Cardiac fibroblast (primary cell): ENCODE measurements at regions not wholly inside any gene's neighbourhood (a gene's known extent, or its start where the extent isn't known, plus 50 kb on each side); places are given as distances from the start of the nearest gene placed in this dataset.

Experiments
- DNase-seq, 2 donors: peaks; one replicate each; pipeline versions ENCODE4 v3.0.0 to v3.0.0-alpha.2; 2010; ENCODE audit warnings: low read depth in 2 of 2
- H3K4me3 ChIP-seq, 2 donors: replicated peaks in 1 of 2; 1 replicate in 1 of 2; 2 replicates in 1 of 2; pipeline ENCODE4 v1.5.1; 2011; ENCODE audit warnings: low read depth in 2 of 2, low read length in 2 of 2, mild to moderate bottlenecking in 2 of 2, moderate library complexity in 1 of 2
- CTCF ChIP-seq: IDR thresholded peaks from one replicate; pipeline ENCODE4 v1.5.1; 2011; ENCODE audit warnings: low read depth, mild to moderate bottlenecking, low read length, inconsistent platforms

DNA sequence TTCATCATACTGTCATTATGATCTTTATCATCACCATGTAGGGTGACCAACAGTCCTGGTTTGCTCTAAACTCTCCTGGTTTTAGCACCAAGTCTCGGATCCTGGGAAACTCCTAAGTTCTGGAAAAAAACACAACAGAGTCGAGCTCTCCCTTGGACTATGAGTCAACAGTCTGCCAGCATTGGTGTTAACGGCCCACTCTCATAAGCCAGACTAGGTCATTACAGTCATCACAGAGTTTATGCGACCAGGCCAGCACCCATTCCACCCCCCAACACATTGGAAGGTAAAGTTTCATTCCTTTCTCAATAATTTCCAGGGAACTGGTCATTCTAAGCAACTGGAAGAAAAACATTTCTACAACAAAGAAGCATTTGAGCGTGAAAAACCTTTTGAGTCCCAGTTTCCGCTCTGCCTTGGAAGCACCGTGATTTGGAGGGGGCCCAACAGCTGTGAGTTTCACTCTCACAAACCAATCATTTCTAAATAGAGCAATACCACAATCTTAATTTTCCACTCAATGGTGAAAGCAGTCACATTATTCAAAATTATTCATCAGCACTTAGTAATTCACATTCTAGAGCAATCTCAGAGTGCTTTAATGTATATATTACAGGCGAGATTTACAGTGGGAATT is 445.0 kb downstream of the CDH26 start:
- no peak for DNase-seq
- H3K4me3 ChIP-seq, result no peak overlapping the region
- no peak for TF ChIP-seq CTCF

GRCh38 chr20:60407011-60407771 is 449.0 kb downstream of the CDH26 start:
- no peak for DNase-seq
- no peak for TF ChIP-seq CTCF
- no peak overlapping the region for H3K4me3 ChIP-seq

GRCh38 chr20:60407938-60408337 is 449.7 kb downstream of the CDH26 start:
- DNase-seq, result no peak
- no peak overlapping the region for H3K4me3 ChIP-seq
- no peak for TF ChIP-seq CTCF

DNA sequence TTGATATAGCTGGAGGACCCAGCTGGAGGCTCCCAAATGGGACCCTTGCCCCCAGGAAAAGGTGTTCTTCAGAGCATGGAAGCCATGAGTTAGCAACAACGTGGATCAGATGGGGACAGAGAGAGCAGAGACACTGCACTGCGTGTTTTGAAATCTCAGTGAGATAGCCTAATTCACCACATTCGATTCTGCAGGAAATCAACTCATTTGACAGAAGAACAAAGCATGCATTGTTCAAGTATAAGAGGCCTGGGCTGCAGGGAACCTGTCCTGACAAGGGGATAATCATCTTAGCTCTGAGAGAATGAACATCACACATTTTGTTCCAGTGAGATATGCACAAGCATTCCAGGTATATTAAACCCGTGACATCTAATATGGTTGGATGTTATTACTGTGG is 450.2 kb downstream of the CDH26 start:
- DNase-seq, result no peak
- no peak for TF ChIP-seq CTCF
- H3K4me3 ChIP-seq, result no peak overlapping the region

- DNase-seq, result no peak
- no peak for TF ChIP-seq CTCF
- no peak overlapping the region for H3K4me3 ChIP-seq
Observed at GRCh38 chr20:60410618-60411264, 452.5 kb downstream of the CDH26 start.

DNA sequence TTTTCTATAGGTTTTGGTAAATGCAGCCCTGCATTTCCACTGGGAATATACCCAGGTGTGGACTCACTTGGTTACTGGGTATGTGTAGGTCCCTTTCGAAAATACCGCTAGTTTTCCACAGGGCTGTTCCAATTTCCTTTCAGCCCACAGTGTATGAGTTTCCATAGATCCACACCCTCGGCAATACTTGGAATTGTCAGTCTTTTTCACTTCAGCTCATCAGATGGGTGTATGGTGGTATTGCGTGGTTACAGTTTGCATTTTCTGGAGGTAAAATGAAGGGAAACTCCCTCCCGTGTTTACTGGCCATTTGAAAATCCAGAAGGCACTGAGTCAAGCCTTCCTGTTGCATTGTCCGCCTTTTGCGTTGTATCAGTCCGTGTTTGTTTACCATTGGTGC is 453.6 kb downstream of the CDH26 start:
- no peak for TF ChIP-seq CTCF
- no peak for DNase-seq
- H3K4me3 ChIP-seq, result no peak overlapping the region
